HCT116 (cell line): ENCODE measurements at regions not wholly inside any gene's neighbourhood (a gene's known extent, or its start where the extent isn't known, plus 50 kb on each side); places are given as distances from the start of the nearest gene placed in this dataset.

ENCODE experiments used
- ATAC-seq: fragments of 200-7000 bp; cut with Tn5 transposase; 2 replicates; pipeline ENCODE4 v1.9.1; 2020; ENCODE audit warnings: mild to moderate bottlenecking, moderate library complexity
- BruUV-seq: library from RNA; stranded (reverse); fragments of 400-500 nt; replicated peaks from 2 replicates; lab custom pipeline; 2021; lab: Mats Ljungman, UMichigan
- CTCF ChIA-PET: fragments of 300-600 bp; sonication (Branson Sonifier 250); formaldehyde crosslinking; loops from one replicate; lab custom pipeline; 2021; ENCODE audit warnings: antibody characterized with exemption; lab: Charles Lee
- POLR2A ChIA-PET: fragments of 300-600, 350-600 bp; sonication (Branson Sonifier 250); formaldehyde crosslinking; loops from one replicate; lab custom pipeline; 2021; ENCODE audit warnings: antibody characterized with exemption; lab: Charles Lee
- RAD21 ChIA-PET, 2 experiments: fragments of 300-600 bp; sonication (Branson Sonifier 250); formaldehyde crosslinking; loops; one replicate each; lab custom pipeline; 2023; ENCODE audit warnings: low total read pairs in 2 of 2; ENCODE audit not compliant: uncharacterized antibody in 2 of 2, unreplicated experiment in 2 of 2, low non-redundant PET in 1 of 2; lab: Charles Lee
- DNase-seq: peaks from one replicate; pipeline ENCODE4 v3.0.0-alpha.2; 2010; ENCODE audit warnings: low read depth, low spot score
- H2AFZ ChIP-seq: fragments of 200-600 bp; shearing (Covaris generic), sonication (generic); 2 replicates; pipeline ENCODE4 v1.6.1; 2017; ENCODE audit warnings: low read depth, mixed run types, mixed read lengths, antibody characterized with exemption, low read length; ENCODE audit not compliant: poor library complexity, severe bottlenecking
- H3K27ac ChIP-seq: 2 replicates; pipeline ENCODE4 v1.5.1; 2012; ENCODE audit warnings: low read depth, low read length
- H3K27me3 ChIP-seq: fragments of 200-600 bp; sonication (generic); 2 replicates; pipeline ENCODE4 v1.6.1; 2016; ENCODE audit warnings: mixed run types, low read length, mixed read lengths; ENCODE audit not compliant: insufficient read depth
- H3K36me3 ChIP-seq, 2 experiments: fragments of 200-500 bp in 1 of 2; fragments of 200-600 bp in 1 of 2; sonication (Bioruptor generic) in 1 of 2; sonication (generic) in 1 of 2; 2 replicates each; pipeline versions ENCODE4 v1.5.1 to v1.6.1; 2014 to 2016; ENCODE audit warnings: low read length in 2 of 2, inconsistent platforms in 1 of 2, mixed read lengths in 1 of 2, mixed run types in 1 of 2; ENCODE audit not compliant: insufficient read depth in 2 of 2, control insufficient read depth in 1 of 2
- H3K4me1 ChIP-seq, 2 experiments: fragments of 200-600 bp in 1 of 2; sonication (generic) in 1 of 2; 2 replicates each; pipeline versions ENCODE4 v1.5.1 to v1.6.1; 2012 to 2017; ENCODE audit warnings: low read length in 2 of 2, inconsistent platforms in 1 of 2, mild to moderate bottlenecking in 1 of 2, mixed read lengths in 1 of 2, mixed run types in 1 of 2, moderate library complexity in 1 of 2; ENCODE audit not compliant: insufficient read depth in 2 of 2, control insufficient read depth in 1 of 2
- H3K4me2 ChIP-seq: fragments of 200-600 bp; sonication (generic); 2 replicates; pipeline ENCODE4 v1.6.1; 2017; ENCODE audit warnings: mixed run types, low read length, mixed read lengths
- H3K4me3 ChIP-seq, 2 experiments: fragments of 200-600 bp in 1 of 2; sonication (generic) in 1 of 2; replicated peaks in 1 of 2; 2 replicates each; pipeline ENCODE4 v1.5.1; 2011 to 2016; ENCODE audit warnings: low read length in 2 of 2, control low read depth in 1 of 2, low read depth in 1 of 2, mild to moderate bottlenecking in 1 of 2, mixed read lengths in 1 of 2, mixed run types in 1 of 2
- H3K79me2 ChIP-seq: fragments of 200-600 bp; sonication (generic); 2 replicates; pipeline ENCODE4 v1.6.1; 2017; ENCODE audit warnings: mild to moderate bottlenecking, mixed run types, low read length, moderate library complexity, mixed read lengths; ENCODE audit not compliant: insufficient read depth
- H3K9ac ChIP-seq: fragments of 200-600 bp; sonication (generic); 2 replicates; pipeline ENCODE4 v1.6.1; 2016; ENCODE audit warnings: low read length, mixed read lengths
- H3K9me2 ChIP-seq: fragments of 200-600 bp; sonication (generic), shearing (Covaris generic); 2 replicates; pipeline ENCODE4 v1.6.1; 2017; ENCODE audit warnings: mixed run types, mild to moderate bottlenecking, moderate library complexity; ENCODE audit not compliant: insufficient read depth
- H3K9me3 ChIP-seq, 2 experiments: fragments of 200-500 bp in 1 of 2; fragments of 200-600 bp in 1 of 2; sonication (Bioruptor generic) in 1 of 2; sonication (generic) in 1 of 2; 2 replicates each; pipeline ENCODE4 v1.6.1; 2014 to 2017; ENCODE audit warnings: low read length in 2 of 2, mixed read lengths in 2 of 2, inconsistent platforms in 1 of 2, low read depth in 1 of 2, mild to moderate bottlenecking in 1 of 2, mixed run types in 1 of 2, moderate library complexity in 1 of 2; ENCODE audit not compliant: control insufficient read depth in 1 of 2, insufficient read depth in 1 of 2
- H4K20me1 ChIP-seq: fragments of 200-600 bp; sonication (generic), shearing (Covaris generic); 2 replicates; pipeline ENCODE4 v1.6.1; 2017; ENCODE audit warnings: mixed run types, mild to moderate bottlenecking, moderate library complexity; ENCODE audit not compliant: insufficient read depth
- CEBPB ChIP-seq: IDR thresholded peaks from 2 replicates; pipeline ENCODE4 v1.6.1; 2012; ENCODE audit warnings: low read depth
- CTCF ChIP-seq, 3 experiments: fragments of 200-600 bp in 1 of 3; sonication (generic) in 1 of 3; IDR thresholded peaks in 2 of 3; conservative IDR thresholded peaks in 1 of 3; 2 replicates each; pipeline ENCODE4 v1.5.1; 2012 to 2017; ENCODE audit warnings: low read depth in 2 of 3, low read length in 2 of 3, antibody characterized with exemption in 1 of 3, borderline replicate concordance in 1 of 3, control low read depth in 1 of 3, mild to moderate bottlenecking in 1 of 3, mixed read lengths in 1 of 3, mixed run types in 1 of 3, moderate library complexity in 1 of 3; ENCODE audit not compliant: insufficient read depth in 1 of 3
- ELF1 ChIP-seq: IDR thresholded peaks from 2 replicates; pipeline ENCODE4 v1.6.1; 2012; ENCODE audit warnings: low read depth, borderline replicate concordance
- SIN3A ChIP-seq: IDR thresholded peaks from 2 replicates; pipeline ENCODE4 v1.6.1; 2012; ENCODE audit warnings: low read depth
- SP1 ChIP-seq: IDR thresholded peaks from 2 replicates; pipeline ENCODE4 v1.6.1; 2012; ENCODE audit warnings: low read depth
- TCF7L2 ChIP-seq: IDR thresholded peaks from 2 replicates; pipeline ENCODE4 v1.7.0; 2011; ENCODE audit warnings: borderline replicate concordance, inconsistent platforms; ENCODE audit not compliant: insufficient read depth, insufficient read length; ENCODE audit errors: extremely low read depth
- YY1 ChIP-seq: IDR thresholded peaks from 2 replicates; pipeline ENCODE4 v1.6.1; 2011; ENCODE audit warnings: low read length, low read depth, moderate library complexity, mild to moderate bottlenecking; ENCODE audit not compliant: insufficient replicate concordance; ENCODE audit errors: extremely low read depth
- ZNF274 ChIP-seq: fragments of 200-500 bp; sonication (Bioruptor generic); IDR thresholded peaks from 2 replicates; pipeline ENCODE4 v1.6.1; 2014; ENCODE audit warnings: mild to moderate bottlenecking, low read depth, low read length, inconsistent platforms
- intact Hi-C: fragments of 100-400 bp; cut with micrococcal nuclease; formaldehyde crosslinking; loops from 2 replicates; pipeline ENCODE4 v1.10.0; 2022
- TF ChIP-seq, protein P1 (sequence below): IDR thresholded peaks from 2 replicates; pipeline ENCODE4 v1.6.1; 2012

DNA sequence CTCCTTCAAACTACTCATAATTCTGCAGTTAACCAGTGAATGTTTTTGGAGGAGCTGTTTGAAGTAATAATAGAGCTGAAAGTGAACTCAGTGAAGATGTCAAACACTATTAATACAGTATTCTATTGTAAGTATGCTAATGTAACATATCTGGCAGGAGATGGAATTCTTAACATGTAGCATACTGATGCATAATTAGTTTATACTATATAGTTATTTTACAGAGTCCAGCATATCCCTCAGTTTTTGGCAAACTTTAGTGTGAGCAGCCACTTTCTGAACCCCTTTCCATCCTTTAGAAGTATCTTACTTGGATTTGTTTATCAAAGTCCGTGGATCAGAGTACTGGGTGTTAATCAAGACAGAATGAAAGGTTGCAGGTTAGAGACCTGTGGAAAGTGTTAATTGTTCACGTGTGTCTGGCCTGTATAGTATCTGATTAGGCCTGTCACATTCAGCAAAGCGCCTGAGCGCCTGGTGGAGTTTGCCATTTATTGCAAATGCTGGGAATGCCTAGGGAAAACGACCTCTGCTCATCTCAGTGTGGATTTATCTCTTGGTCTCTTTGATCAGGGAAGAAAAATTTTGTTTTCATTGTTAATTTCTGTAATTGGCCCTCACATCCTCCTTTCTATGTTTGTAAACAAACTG is 251.7 kb upstream of the MAD2L1 start:
- BruUV-seq, result no TSS peak
- Histone ChIP-seq H3K9me2 (no peaks in the 10 kb centered on the region), H4K20me1 (no peaks in the 10 kb centered on the region), H3K27me3 (no peaks in the 10 kb centered on the region), H3K9me3 (no peaks in the 10 kb centered on the region), H3K4me1 (no peaks in the 10 kb centered on the region), H3K36me3 (no peaks in the 10 kb centered on the region), H3K4me3 (no peak overlapping the region), H2AFZ (no peak overlapping the region), H3K79me2 (no peaks in the 10 kb centered on the region), H3K4me2 (no peak overlapping the region), H3K27ac (no peak overlapping the region), H3K9ac (no peak overlapping the region)
- RAD21 ChIA-PET, result no interaction called here
- intact Hi-C loops, result no loop called here
- CTCF ChIA-PET, result no interaction called here
- POLR2A ChIA-PET, result no interaction called here
- DNase-seq, result no peak
- TF ChIP-seq SIN3A, result no peak
- no peak for TF ChIP-seq ELF1
- TF ChIP-seq ZNF274, result no peak
- TF ChIP-seq CEBPB, result no peak
- no peak for TF ChIP-seq YY1
- TF ChIP-seq SP1, result no peak
- no peak for TF ChIP-seq TCF7L2
- no peak for TF ChIP-seq CTCF (IDR thresholded peaks at IDR 0.05 in 2 of 3, conservative IDR thresholded peaks at IDR 0.05 in 1 of 3; ENCODE audit: borderline replicate concordance in 1 of 3, insufficient read depth in 1 of 3, low read depth in 2 of 3, low read length in 2 of 3)
- TF ChIP-seq, protein P1, sequence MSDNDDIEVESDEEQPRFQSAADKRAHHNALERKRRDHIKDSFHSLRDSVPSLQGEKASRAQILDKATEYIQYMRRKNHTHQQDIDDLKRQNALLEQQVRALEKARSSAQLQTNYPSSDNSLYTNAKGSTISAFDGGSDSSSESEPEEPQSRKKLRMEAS, result no peak
- ATAC-seq, result no peak
